ENCODE measurements at regions not wholly inside any gene's neighbourhood (a gene's known extent, or its start where the extent isn't known, plus 50 kb on each side); places are given as distances from the start of the nearest gene placed in this dataset.

DNA sequence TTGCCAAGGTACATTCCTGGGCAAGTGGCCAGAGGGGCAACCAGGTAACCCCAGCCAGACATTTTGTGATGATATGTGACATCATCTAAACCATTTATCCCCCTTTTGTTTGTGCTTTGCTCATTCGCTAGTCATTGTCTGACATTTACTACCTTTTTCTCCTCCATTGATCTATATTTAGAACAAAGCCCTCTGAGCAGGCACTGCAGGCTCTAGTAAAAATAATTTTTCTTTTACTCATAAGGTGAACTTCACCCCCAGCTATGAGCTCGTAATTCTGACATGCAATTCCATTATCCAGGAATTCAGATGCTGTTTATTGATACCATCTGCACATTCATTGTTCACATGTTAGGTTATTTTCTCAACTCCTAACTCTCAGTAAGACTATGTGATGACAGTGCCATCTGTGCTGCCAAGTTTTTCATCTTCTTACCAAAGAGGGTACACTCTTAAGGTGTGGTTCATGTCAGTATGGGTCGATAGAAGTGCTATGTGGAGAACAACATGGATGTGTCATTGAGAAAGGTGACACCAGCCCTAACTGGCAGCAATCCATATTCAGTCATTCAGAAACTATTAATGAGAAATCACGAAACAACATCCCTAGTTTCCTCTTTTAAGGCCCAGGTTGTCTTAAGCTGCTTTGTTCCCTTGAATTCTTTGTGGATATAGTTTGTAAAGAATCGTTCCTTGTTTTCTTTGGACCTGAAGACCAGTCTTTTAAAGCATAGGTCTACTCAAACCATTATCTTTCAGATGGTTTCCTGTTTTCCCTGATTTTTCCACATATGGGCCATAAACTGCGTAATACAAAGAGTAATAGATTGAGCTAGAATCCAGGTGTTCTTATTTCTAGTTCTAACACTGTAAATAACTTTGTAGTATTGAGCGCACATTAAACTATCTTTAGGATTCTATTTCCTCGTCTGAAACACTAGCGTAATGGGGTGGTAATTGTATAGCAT lies 978.1 kb upstream of the CDH2 start:
- DNase-seq (ENCODE audit: low read depth), result peak; percentile 72

DNA sequence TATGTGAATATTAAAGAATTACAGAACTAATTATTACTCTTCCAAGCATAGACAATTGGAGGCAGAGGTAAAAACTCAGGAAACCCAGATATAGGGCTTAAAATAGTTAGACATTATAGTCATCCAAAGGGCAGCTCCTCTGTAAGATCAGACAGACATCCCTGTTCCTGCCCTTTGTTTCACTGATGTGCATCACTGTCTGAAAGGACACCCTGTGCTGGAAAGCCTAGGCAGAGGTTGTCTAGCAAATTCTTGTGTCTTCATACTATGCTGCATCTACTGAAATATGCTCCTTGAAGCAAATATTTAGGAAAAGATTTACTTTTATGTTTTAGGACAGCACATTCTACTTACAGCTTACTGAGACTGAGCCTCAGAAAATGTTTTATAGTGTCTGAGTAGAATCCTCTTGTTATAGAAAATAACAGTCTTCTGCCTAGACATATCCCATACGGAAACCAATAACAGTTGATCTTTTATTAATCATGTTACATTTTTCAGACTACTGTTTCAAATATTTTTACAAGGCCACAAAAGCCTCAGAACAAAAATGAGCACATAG lies 977.3 kb upstream of the CDH2 start:
- peak; percentile 75 for DNase-seq (ENCODE audit: low read depth)

DNA sequence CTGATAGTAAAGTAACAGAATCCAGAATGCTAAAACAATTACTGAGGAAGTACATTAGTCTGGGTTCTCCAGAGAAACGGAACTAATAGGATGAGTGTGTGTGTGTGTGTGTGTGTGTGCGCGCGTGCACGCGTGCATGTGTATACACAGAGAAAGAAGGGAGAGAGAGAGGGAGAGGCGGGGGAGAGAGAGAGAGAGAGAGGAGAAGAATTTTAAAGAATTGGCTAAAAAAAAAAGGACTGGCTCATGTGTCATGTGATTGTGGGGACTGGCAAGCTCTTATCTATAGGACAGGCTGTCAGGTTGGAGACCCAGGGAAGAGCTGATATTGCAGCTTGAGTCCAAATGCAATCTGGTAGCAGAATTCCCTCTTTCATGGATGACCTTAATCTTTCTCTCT lies 976.2 kb upstream of the CDH2 start:
- DNase-seq (ENCODE audit: low read depth), result no peak

- DNase-seq (ENCODE audit: low read depth), result no peak
These were observed 971.0 kb upstream of the CDH2 start for GRCh38 chr18:29147944-29148343.

GRCh38 chr18:29146068-29146467 lies 969.1 kb upstream of the CDH2 start:
- no peak for DNase-seq (ENCODE audit: low read depth)

GRCh38 chr18:29140590-29140989 lies 963.7 kb upstream of the CDH2 start:
- no peak for DNase-seq (ENCODE audit: low read depth)

GRCh38 chr18:29137773-29138495 lies 961.0 kb upstream of the CDH2 start:
- no peak for DNase-seq (ENCODE audit: low read depth)

DNA sequence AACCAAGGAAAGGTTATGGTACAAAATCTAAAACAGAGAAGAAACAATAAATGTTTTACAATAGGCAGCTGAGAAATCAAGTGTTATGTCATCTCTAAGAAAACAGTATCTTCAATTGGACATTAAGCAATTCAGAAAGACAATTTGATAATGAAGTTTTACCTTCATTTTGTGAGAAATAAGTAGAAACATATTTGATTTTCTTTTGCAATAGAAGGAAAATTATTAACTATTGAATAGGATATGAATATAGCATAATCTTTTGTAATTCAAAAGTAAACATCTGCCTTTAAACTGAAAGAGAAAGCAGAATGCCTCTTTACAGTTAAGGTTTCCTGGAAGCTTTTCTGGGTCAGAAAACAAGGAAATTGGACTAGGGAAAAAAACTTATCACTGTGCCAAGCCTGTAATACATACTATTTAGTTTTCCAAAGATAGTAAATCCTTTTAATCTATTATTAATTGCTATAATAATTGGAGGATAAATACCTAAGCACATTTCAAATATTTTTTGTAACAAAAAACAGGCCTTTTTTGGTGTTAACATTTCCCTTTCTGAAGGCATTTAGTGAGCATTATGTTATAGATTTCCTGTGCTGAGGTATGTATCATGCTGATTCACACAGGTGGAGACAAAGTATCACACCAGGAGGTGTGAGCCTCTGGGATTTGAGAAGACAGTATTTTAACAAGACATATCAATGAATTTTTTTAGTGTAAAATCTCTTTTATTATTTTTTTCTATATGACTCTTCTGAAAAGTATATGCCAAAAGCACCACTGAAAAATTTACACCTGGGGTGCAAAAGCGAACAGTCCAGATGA lies 947.0 kb upstream of the CDH2 start:
- no peak for DNase-seq (ENCODE audit: low read depth)

DNA sequence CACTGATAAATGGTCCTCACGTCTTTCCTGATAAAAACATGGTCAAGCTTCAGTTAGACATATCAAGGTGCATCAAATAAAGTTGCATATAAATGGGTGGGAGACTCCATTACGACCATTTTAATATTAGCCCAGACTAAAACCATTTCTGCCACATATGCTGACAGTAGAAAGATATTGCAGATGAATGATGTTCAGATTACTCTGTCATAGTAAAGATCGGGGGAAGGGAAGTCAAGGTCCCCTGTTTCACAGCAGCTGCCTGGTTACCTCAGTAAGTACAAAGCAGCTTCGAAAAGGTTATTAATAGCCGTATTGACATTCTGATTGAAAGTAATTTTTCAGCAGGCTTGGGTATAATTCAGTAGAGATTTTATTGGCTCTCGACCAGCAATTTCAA lies 927.7 kb upstream of the CDH2 start:
- DNase-seq (ENCODE audit: low read depth), result no peak

- DNase-seq (ENCODE audit: low read depth), result no peak
These were observed 927.3 kb upstream of the CDH2 start for GRCh38 chr18:29104227-29104626.

- no peak for DNase-seq (ENCODE audit: low read depth)
These were observed 919.3 kb upstream of the CDH2 start for GRCh38 chr18:29096079-29096770.

- DNase-seq (ENCODE audit: low read depth), result no peak
These were observed 910.8 kb upstream of the CDH2 start for GRCh38 chr18:29087616-29088246.

DNA sequence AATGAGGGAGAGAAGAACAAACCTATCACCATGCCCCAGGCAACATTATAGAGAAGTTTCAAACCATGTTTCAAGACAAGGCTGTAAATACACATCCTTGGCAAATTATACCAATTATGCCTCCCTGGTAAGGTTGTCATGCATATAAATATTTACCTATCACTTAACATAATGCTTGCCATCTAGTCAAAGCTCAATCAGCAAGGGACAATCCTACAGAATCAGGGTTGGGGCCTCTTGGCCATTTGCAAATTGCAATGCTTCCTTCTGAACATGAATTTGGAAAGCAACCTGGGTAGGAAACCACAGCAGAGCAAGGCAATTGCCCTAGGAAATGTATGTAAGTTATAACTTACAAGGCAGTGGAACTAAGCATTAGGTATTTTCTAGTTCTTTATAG lies 907.2 kb upstream of the CDH2 start:
- DNase-seq (ENCODE audit: low read depth), result no peak

DNA sequence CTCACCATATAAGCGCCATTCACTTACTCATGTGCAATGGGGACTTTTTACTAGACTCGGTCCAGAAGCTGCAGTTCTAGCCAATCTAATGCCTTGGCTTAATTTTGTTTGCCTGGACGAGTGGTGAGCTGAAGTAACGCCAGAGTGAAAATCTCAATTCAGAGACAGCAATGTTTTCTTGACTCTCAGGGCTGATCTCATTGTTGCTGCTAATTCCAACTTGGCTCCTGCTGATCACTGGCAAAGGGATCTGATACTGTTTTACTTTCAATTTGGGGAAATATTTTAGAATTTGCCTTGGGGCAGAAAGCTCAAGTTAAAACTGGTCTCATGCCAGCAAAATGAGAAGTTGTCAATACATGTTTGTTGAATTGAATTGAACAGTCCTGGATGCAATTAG lies 906.6 kb upstream of the CDH2 start:
- no peak for DNase-seq (ENCODE audit: low read depth)

DNA sequence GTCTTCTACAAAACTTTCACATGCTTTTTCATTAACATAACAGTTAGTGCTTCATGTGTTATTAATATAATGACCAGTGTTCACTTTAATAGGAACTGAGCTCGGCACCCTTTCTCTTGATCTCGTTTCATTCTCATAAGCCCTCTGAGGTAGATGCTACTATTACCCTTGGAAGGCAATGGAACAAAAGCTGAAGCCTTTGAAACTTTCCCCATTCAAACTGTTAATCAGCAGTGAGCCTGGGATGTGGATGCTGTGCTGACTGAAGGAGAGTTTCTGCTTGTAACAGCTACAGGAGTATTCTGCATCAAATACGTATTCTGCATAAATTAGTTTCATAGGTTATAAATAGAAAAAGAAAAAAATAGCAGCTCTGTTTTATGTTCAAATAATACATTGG lies 904.0 kb upstream of the CDH2 start:
- no peak for DNase-seq (ENCODE audit: low read depth)

DNA sequence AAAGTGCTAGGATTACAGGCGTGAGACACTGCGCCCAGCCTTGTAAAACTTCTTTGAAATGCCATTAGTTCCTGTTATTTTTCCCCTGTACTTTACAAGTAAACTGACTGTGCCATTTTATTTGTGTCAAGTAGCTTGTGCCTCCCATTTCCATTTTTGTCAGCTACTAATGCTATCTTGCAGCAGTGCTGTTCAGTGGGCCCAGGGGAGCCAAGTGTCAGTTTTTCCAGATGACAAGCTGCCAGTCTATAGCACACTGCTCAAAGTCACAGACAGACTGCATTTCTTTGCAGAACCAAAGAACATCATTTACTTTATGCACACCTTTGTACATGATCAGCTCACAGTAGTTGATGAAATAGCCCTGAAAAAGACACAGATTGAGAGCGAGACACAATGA lies 901.3 kb upstream of the CDH2 start:
- DNase-seq (ENCODE audit: low read depth), result no peak

GRCh38 chr18:29077344-29077743 lies 900.4 kb upstream of the CDH2 start:
- no peak for DNase-seq (ENCODE audit: low read depth)

DNA sequence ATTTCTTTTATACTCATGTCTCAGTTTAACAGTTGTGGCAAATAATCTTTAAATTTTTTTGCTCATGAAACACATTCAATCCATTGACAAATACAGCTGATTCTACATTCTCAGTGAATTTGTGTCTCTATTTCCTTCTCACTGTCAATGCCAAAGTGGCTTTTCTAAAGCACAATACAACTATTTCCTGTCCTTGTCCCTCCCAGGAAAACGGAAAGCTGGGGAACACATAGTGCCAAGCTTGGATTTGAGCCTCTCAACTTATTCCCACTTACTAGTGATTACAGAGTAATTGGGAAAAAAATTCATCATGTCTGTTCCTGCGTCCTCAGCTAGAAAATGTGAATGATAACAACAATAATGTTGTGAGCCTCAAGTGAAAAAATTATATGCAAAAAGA lies 899.7 kb upstream of the CDH2 start:
- no peak for DNase-seq (ENCODE audit: low read depth)

- DNase-seq (ENCODE audit: low read depth), result no peak
These were observed 897.2 kb upstream of the CDH2 start for GRCh38 chr18:29074147-29074546.

DNA sequence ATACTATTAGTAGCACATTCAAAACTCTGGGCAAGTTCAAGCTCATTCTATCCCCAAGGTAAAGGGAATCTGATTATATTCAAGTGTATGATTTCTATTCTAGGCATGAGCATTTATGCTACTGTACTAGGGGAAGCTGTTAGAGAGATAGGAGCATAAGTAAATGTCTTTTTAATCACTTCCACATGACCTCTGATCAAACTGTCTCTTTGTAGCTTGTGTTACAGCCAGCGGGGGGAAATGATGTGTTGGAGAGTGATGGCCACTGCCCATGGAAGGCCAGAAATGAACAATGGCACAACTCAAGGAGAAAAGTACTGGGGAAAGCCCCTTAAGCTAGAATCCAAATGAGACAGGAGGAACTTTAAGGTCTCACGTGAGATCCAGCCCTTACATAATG lies 894.9 kb upstream of the CDH2 start:
- DNase-seq (ENCODE audit: low read depth), result no peak

- DNase-seq (ENCODE audit: low read depth), result no peak
These were observed 886.4 kb upstream of the CDH2 start for GRCh38 chr18:29063346-29063745.

Measured in non-pigmented ciliary epithelial cell (primary cell).